ENCODE measurements at regions not wholly inside any gene's neighbourhood (a gene's known extent, or its start where the extent isn't known, plus 50 kb on each side); places are given as distances from the start of the nearest gene placed in this dataset.

DNA sequence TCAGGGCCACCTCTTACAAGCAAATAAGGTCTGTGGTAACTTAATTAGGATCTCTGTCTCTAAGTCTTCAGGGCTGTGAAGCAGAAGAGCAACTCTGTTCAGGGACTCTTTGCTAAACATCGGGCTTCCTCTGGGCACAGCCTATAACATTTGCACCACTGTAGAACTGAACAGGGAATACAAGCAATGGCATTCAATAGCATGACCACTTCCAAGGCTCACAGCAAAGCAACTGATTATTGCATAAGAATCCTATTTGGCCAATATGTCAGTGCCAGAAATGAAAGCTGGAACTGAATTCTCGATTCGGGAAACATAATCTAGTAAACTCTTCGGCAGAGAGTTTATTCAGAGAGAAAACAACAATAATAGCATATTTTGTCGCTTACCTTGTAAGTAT is 92.2 kb upstream of the AMZ2 start:
- TF ChIP-seq, protein P1, sequence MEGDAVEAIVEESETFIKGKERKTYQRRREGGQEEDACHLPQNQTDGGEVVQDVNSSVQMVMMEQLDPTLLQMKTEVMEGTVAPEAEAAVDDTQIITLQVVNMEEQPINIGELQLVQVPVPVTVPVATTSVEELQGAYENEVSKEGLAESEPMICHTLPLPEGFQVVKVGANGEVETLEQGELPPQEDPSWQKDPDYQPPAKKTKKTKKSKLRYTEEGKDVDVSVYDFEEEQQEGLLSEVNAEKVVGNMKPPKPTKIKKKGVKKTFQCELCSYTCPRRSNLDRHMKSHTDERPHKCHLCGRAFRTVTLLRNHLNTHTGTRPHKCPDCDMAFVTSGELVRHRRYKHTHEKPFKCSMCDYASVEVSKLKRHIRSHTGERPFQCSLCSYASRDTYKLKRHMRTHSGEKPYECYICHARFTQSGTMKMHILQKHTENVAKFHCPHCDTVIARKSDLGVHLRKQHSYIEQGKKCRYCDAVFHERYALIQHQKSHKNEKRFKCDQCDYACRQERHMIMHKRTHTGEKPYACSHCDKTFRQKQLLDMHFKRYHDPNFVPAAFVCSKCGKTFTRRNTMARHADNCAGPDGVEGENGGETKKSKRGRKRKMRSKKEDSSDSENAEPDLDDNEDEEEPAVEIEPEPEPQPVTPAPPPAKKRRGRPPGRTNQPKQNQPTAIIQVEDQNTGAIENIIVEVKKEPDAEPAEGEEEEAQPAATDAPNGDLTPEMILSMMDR (IDR thresholded peaks at IDR 0.05): no peak
- TF ChIP-seq POLR2A (IDR thresholded peaks at IDR 0.05): no peak

Data from adrenal gland (tissue), 5 donors.